GM12874 (cell line): ENCODE measurements at regions not wholly inside any gene's neighbourhood (a gene's known extent, or its start where the extent isn't known, plus 50 kb on each side); places are given as distances from the start of the nearest gene placed in this dataset.

Experiments used
- CTCF ChIP-seq: IDR thresholded peaks from 2 replicates; pipeline ENCODE4 v1.5.1; 2011; ENCODE audit warnings: low read depth, mild to moderate bottlenecking, control low read depth, low read length, moderate library complexity; ENCODE audit not compliant: insufficient read depth

DNA sequence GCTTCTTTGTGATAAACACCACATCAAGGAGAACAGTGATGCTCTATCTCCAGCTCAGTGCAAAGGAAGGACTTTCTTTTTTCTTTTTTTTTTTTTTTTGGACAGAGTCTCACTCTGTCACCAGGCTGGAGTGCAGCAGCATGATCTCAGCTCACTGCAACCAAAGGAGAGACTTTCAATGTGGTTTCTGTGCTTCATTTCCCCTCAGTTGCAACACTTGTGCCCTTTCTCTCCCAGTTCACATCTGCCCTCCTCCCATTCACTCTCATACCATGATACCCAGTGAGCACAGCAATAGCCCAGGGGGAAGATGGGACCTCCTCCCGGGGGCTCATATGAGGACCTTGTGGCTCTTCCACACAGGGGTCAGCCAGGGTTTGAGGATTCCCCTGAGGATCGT, 110.0 kb downstream of the MTRR start:
- TF ChIP-seq CTCF = no peak

GRCh38 chr5:7980881-7981280, 111.9 kb downstream of the MTRR start:
- TF ChIP-seq CTCF = no peak

DNA sequence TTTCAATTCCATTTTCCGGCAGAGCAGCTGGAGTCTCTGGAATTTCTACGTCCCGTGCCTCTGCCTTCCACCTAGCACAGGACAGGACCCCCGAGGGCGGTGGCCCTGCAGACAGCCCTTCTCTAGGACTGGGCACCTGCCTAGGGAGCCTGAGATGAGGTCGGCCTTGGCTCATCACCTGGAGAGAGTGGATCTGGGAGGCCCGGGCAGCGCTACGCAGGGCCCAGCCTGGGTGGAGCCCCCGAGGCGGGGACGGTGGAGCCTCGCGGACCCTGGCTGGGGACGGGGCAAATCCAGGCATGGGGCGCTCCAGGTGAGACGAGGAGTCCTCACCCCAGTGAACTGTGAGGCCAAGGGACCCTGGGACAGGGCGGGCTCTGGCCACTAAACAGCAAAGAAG, 114.5 kb downstream of the MTRR start:
- TF ChIP-seq CTCF = no peak

DNA sequence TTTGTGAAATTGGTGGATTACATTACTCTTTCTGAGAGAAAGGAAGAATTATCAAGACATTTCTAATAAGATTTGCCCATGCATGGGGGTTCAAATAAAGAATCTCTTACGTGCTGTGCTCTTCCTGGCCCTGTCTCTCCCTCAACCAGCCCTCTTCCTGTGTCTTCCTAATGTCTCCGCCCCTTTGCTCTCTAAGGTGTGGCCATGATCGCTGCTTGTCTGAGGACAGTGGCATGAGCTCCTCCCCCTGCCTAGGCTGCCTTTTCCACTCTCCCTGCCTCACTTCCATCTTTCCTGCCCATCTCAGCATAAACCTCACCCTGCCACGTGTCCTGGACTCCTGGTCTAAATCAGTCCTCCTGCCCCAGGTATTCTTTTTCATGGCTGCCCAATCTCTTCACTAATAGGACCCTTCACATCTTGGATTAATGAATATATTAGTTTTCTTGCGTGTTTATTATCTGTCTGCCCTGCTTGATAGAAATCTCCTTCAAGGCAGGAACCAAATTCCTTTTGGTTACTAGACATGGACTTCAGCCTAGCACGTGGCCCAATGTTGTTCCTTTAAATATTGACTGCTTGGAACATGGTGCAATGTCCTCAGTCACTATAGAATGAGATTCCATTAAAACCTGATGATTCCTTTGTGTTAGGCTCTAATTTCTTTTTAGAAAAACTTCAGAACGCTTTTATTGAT, 122.3 kb downstream of the MTRR start:
- no peak for TF ChIP-seq CTCF

DNA sequence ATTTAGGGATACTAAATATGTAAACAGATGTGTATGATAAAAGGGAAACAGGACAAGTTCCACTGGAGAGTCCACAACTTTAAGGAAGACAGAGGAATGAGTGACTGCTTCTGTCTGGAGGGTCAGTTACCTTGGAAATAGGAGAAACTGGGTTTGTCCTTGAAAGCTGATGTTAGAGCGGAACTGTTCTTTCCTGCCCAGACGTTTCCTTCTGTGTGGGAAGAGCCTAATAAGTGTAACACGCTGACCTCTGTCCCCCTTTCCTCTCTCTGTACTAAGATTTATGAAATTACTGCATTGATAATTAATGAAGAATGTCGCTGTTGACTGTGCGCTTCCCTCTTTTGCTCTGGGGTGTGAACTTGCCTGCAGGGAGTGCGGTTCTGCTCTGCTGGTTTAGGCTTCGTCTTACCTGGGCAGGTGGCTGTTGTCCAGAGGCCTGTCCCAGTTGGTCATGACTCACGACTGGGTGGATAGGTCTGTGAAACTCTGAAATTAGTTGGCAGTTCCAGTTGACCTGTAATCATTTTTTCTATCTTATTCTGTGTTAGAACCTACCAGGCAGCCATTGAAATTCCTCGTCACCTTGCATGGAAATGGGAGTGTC, 126.8 kb downstream of the MTRR start:
- no peak for TF ChIP-seq CTCF

DNA sequence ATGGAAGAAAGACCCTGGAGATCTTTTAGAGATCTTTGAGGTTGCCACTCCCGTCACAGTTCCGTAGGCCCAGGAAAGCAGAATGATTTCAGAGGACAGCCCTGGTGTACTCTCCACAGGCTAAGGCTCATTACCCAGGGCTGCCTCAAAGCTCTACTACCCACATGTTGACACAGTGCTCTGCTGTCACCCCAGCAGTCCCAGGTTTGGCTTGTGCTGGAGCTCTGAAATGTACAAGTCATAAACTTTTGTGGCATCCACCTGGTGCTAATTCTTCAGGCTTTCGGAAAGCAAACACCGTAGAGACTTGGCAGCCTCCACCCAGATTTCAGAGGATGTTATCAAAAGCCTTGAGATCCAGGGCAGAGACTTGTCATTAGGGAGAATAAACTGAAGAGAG, 136.5 kb downstream of the MTRR start:
- TF ChIP-seq CTCF = no peak

- TF ChIP-seq CTCF = no peak
These were observed 143.4 kb downstream of the MTRR start for GRCh38 chr5:8012131-8012977.
